Calu3 (cell line): ENCODE measurements at regions not wholly inside any gene's neighbourhood (a gene's known extent, or its start where the extent isn't known, plus 50 kb on each side); places are given as distances from the start of the nearest gene placed in this dataset.

Source experiments
- BruUV-seq: library from RNA; stranded (reverse); fragments of 400-500 nt; replicated peaks from 2 replicates; lab custom pipeline; 2021; lab: Mats Ljungman, UMichigan
- CTCF ChIA-PET: fragments of 300-600 bp; sonication (Branson Sonifier 250); formaldehyde crosslinking; loops from one replicate; lab custom pipeline; 2022; ENCODE audit warnings: antibody characterized with exemption; lab: Charles Lee
- DNase-seq: peaks from one replicate; pipeline ENCODE4 v3.0.0; 2022
- H3K27ac Mint-ChIP-seq: one replicate; pipeline ENCODE4 v1.8.0; 2022; ENCODE audit warnings: mixed read lengths; ENCODE audit not compliant: unreplicated experiment
- H3K27me3 Mint-ChIP-seq: one replicate; pipeline ENCODE4 v1.8.0; 2022; ENCODE audit warnings: mixed read lengths; ENCODE audit not compliant: unreplicated experiment
- H3K36me3 Mint-ChIP-seq: one replicate; pipeline ENCODE4 v1.8.0; 2022; ENCODE audit warnings: mild to moderate bottlenecking, moderate library complexity, mixed read lengths; ENCODE audit not compliant: insufficient read depth, unreplicated experiment
- H3K4me1 Mint-ChIP-seq: one replicate; pipeline ENCODE4 v1.8.0; 2022; ENCODE audit warnings: mild to moderate bottlenecking, low read depth, mixed read lengths; ENCODE audit not compliant: unreplicated experiment
- H3K4me3 Mint-ChIP-seq: one replicate; pipeline ENCODE4 v1.8.0; 2022; ENCODE audit warnings: mild to moderate bottlenecking, low read depth, moderate library complexity, mixed read lengths; ENCODE audit not compliant: unreplicated experiment
- H3K9me3 Mint-ChIP-seq: one replicate; pipeline ENCODE4 v1.8.0; 2022; ENCODE audit warnings: low read depth, mixed read lengths; ENCODE audit not compliant: unreplicated experiment
- CTCF ChIP-seq: fragments of 200-600 bp; IDR thresholded peaks from one replicate; pipeline ENCODE4 v1.8.0; 2022; ENCODE audit warnings: antibody characterized with exemption; ENCODE audit not compliant: unreplicated experiment
- intact Hi-C: fragments of 100-400 bp; cut with micrococcal nuclease; formaldehyde crosslinking; loops from one replicate; pipeline ENCODE4 v1.10.0; 2022; ENCODE audit not compliant: unreplicated experiment

GRCh38 chr1:118271883-118272282 lies 86.9 kb upstream of the SPAG17 start:
- H3K4me1 Mint-ChIP-seq = no peaks in the 10 kb centered on the region
- no peak overlapping the region for H3K4me3 Mint-ChIP-seq
- H3K27me3 Mint-ChIP-seq = no peaks in the 10 kb centered on the region
- H3K9me3 Mint-ChIP-seq = no peaks in the 10 kb centered on the region
- no peak for TF ChIP-seq CTCF
- no TSS peak for BruUV-seq
- CTCF ChIA-PET = no interaction called here
- no peaks in the 10 kb centered on the region for H3K36me3 Mint-ChIP-seq
- H3K27ac Mint-ChIP-seq = no peak overlapping the region
- intact Hi-C loops = no loop called here
- no peak for DNase-seq

DNA sequence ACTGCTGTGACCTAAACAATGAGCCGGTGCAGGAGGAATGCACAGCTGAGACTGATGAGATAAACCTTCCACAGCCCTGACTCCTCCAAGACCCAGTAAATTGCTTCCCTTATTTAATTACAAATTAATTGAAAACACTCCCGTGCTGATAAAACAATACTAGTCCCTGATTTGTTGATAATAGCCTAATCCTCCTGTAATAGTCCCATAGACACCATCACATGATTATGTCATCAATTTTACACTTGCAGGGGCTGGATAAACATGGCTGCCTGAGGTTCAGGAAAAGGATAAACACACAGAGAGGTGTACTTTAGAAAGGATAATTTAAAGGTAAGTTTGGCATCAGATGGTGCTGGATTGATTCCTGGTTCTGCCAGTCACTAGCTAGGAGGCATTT lies 84.6 kb upstream of the SPAG17 start:
- CTCF ChIA-PET = no interaction called here
- Mint-ChIP-seq H3K4me3 (no peak overlapping the region), H3K9me3 (peaks cover 2% of the 10 kb centered on the region), H3K27me3 (no peaks in the 10 kb centered on the region), H3K36me3 (no peaks in the 10 kb centered on the region), H3K27ac (no peak overlapping the region), H3K4me1 (no peaks in the 10 kb centered on the region)
- intact Hi-C loops = no loop called here
- DNase-seq = no peak
- TF ChIP-seq CTCF = no peak
- no TSS peak for BruUV-seq

- peaks cover 2% of the 10 kb centered on the region for H3K9me3 Mint-ChIP-seq
These were observed 81.4 kb upstream of the SPAG17 start for GRCh38 chr1:118266436-118266835.

GRCh38 chr1:118264343-118264742 lies 79.3 kb upstream of the SPAG17 start:
- H3K27ac Mint-ChIP-seq = no peak overlapping the region
- no peak for TF ChIP-seq CTCF
- peaks cover 2% of the 10 kb centered on the region for H3K9me3 Mint-ChIP-seq
- no peaks in the 10 kb centered on the region for H3K36me3 Mint-ChIP-seq
- no peak overlapping the region for H3K4me3 Mint-ChIP-seq
- intact Hi-C loops = no loop called here
- CTCF ChIA-PET = no interaction called here
- no peaks in the 10 kb centered on the region for H3K27me3 Mint-ChIP-seq
- no peaks in the 10 kb centered on the region for H3K4me1 Mint-ChIP-seq
- no TSS peak for BruUV-seq
- DNase-seq = no peak

More at GRCh38 chr1:118266436-118266835, 81.4 kb upstream of the SPAG17 start:
- no peak for TF ChIP-seq CTCF
- H3K4me1 Mint-ChIP-seq = no peaks in the 10 kb centered on the region
- no peaks in the 10 kb centered on the region for H3K27me3 Mint-ChIP-seq
- no peak for DNase-seq
- intact Hi-C loops = no loop called here
- no peak overlapping the region for H3K27ac Mint-ChIP-seq
- H3K36me3 Mint-ChIP-seq = no peaks in the 10 kb centered on the region
- CTCF ChIA-PET = no interaction called here
- H3K4me3 Mint-ChIP-seq = no peak overlapping the region
- no TSS peak for BruUV-seq
